HG03196 (cell line): ENCODE measurements at regions not wholly inside any gene's neighbourhood (a gene's known extent, or its start where the extent isn't known, plus 50 kb on each side); places are given as distances from the start of the nearest gene placed in this dataset.
A peak's percentile ranks its signal among the peaks of the same experiment; 100 is the strongest.

Experiments
- ATAC-seq: cut with Tn5 transposase; IDR thresholded peaks from one replicate; pipeline ENCODE4 v1.9.1; 2021; ENCODE audit not compliant: unreplicated experiment

DNA sequence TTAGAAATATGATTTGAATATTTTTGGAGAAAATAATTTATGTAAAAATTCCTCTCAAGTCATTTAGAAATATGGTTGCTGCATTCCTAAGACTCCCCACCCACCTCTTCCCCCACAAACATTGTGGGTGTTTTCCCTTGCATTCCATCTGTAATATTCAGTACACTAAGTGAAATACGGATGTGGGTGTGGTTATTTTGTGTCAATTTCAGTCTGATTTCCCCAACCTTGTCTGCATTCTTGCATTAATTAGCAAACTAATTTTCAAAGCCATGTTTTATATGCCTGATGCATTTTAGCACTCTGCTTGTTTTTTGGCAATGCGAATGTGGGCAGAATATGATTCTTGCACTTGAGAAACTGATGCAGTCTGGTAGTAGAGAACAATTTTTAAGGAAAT lies 408.3 kb upstream of the RGMA start:
- no peak for ATAC-seq

- no peak for ATAC-seq
Observed at GRCh38 chr15:93496888-93497287, 407.9 kb upstream of the RGMA start.

DNA sequence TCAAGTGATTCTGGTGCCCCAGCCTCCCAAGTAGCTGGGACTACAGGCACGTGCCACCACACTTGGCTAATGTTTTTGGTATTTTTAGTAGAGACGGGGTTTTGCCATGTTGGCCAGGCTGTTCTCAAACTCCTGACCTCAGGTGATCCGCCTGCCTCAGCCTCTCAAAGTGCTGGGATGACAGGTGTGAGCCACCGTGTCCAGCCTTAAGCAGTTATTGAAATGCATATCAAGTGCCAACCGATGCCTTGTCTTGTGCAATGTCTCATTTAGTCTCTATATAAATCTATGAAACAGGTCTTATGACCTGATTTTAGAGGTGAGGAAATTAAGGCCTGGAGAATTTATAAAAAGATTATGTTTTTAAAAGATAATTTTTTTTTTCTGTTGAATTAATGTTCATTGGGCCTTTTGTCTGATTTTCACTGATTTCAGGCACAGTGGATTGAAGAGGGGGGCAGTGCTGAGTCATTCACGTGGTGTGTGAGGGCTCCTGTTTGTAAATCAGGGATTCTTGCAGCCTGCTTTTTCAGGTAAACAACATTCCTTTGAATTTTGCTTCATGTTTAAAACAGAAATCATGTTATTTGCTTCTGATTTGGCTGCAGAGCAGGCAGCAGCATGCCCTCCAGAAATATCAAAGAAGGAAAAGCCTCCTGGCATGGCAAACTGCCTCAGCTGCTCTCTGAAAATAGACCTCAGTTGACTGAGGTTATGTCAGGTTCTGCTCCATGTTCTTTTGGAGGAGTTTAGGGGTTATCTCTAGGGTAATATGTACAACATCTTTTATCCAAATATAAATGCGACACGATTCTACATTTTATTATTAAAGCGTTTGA lies 407.0 kb upstream of the RGMA start:
- ATAC-seq: no peak

DNA sequence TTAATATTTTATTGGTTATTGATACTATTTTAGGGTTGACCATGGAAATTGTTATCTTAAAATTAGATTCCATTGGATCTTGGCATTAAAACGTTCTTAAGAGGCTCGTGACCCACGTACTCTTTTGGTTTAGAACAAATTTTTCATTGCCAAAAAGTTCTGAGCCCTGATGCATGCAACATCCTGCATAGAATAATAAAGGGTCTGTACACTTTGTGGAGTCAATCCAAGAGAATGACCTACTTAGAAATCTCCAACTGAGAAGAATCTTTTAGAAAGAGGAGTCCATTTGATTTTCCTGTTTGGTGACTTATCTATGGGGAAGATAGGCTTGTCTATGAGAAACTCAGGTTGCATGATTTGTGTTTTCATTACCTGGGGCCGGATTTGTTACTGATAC lies 404.2 kb upstream of the RGMA start:
- ATAC-seq: no peak

- no peak for ATAC-seq
Observed at GRCh38 chr15:93491291-93491690, 402.3 kb upstream of the RGMA start.

- ATAC-seq: no peak
Observed at GRCh38 chr15:93488296-93488713, 399.3 kb upstream of the RGMA start.

- ATAC-seq: no peak
Observed at GRCh38 chr15:93486407-93487117, 397.6 kb upstream of the RGMA start.

- no peak for ATAC-seq
Observed at GRCh38 chr15:93485438-93486327, 396.7 kb upstream of the RGMA start.

DNA sequence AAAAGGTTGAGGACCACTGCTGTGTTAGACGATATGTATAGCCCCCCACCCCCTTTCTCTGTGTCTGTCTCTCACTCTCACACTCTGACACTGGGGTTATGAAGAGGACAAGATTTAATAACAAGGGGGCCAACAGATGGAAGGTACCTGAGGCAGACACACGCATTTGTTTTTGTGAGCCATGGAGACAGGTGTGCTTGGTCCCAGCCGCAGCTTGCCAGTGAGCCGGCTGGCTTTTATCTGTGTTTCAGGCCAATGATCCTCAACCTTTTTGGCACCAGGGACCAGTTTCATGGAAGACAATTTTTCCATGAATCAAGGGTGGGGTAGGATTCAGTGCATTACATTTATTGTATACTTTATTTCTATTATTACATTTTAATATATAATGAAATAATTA lies 394.9 kb upstream of the RGMA start:
- ATAC-seq: no peak

GRCh38 chr15:93482731-93483130 lies 393.7 kb upstream of the RGMA start:
- ATAC-seq: no peak

DNA sequence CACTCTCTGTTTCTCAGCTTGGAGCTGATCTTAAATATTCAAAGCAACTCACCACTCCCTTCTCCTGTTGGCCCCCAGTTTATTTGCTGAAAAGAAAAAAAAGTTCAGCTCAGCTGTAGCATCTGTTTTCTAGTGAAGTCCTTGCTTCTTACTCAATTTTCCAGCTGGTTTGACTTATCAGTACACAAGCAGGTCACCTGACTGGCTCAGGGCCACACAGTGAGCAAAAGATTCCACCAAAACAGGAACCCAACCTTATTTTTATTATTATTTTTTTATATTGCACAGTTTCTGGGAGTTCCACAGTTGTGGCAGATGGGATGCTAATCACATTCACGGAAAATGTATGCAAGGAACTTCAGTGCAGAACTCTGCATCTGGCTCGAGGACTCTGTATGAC lies 390.7 kb upstream of the RGMA start:
- ATAC-seq: no peak

DNA sequence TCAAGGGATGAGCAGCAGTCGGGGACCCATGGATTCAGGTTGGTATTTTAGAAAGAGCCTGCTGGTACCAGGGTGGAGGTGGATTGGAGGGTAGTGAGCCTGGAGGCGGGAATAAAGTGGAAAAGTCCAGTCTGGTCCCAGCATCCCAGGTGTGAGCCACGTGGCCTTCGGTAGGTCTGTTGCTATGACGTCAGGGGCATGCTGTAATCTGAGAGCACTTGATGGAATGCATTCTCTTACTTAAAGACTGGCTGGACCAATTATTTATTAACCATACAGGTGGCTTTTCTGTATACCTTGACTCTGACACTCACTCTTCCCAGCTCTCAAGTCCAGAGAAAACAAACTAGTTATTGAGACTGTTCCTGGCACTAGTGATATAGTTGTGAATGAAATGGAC lies 389.9 kb upstream of the RGMA start:
- ATAC-seq: no peak

DNA sequence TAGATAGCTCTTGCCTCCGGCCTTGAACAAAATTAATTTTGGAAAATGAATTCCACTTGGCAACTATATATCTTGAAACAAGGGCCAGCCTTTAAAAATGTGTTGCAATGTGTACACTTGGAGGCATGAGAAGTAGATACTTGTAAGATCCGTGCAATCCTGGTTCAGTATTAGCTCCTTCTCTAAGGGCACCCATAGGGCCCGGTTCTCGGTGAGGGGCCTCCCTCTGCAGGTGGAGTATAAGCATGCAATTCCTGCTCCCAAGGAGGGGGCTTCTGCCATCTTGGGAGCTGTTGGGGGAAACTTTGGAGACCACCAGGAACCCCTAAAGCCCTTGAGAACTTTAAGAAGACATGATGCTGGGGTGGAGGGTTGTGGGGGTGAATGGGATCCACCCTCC lies 388.7 kb upstream of the RGMA start:
- ATAC-seq: no peak

DNA sequence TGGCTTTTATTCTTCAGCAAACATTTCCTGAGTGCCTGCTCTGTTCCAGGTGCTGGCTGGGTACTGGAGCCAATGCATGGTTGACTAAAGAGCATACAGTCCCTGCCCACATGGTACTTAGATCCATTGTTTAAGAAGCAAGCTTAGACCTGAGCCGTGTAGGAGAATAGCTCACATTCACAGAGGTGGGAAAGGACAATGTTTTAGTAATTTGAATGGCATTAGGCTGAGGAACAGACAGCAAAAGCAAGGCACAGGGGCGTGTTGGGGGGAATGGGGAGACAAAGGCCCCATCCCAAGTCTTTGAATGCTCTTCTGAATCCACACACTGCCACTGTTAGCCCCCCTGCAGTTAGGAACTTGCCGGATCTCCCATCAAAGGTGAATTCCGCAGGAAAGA lies 388.2 kb upstream of the RGMA start:
- ATAC-seq: no peak

GRCh38 chr15:93476491-93477177 lies 387.6 kb upstream of the RGMA start:
- ATAC-seq: no peak

DNA sequence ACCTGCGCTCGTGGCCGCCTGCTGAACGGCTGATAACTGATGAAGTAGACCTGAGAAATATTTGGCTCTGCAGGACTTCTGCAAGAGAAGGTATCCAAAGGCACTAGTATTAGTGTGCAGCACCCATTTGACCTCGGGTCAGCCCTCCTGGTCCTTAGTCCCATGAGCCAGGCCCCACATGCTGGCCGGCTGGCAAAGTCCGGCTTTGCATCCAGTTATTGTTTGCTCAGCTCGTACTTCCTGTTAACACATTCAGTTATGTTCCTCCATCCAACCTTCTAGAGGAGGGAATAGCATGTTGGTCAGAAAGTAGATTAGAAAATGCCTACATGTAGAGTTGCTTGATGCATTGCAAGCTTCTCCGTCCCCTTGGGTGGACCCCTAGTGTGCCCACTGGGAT lies 385.7 kb upstream of the RGMA start:
- ATAC-seq: no peak

- ATAC-seq: no peak
Observed at GRCh38 chr15:93469994-93470393, 381.0 kb upstream of the RGMA start.

DNA sequence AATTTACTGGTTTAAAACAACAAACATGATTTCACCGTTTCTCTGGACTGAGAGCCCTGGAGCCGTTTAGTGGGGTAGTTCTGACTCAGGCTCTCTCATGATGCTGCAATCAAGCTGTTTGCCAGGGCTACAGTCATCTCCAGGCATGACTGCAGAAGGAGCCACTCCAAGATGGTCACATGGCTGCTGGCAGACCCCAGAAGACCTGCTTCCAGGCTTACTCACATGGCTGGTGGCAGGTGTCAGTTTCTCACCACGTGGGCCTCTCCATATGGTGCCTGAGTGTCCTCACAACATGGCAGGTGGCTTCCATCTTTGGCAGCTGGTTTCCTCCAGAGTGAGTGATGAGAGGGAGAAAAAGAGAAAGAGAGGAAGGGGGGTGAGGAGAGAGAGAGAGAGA lies 378.3 kb upstream of the RGMA start:
- no peak for ATAC-seq

- ATAC-seq: no peak
Observed at GRCh38 chr15:93466380-93466779, 377.4 kb upstream of the RGMA start.

DNA sequence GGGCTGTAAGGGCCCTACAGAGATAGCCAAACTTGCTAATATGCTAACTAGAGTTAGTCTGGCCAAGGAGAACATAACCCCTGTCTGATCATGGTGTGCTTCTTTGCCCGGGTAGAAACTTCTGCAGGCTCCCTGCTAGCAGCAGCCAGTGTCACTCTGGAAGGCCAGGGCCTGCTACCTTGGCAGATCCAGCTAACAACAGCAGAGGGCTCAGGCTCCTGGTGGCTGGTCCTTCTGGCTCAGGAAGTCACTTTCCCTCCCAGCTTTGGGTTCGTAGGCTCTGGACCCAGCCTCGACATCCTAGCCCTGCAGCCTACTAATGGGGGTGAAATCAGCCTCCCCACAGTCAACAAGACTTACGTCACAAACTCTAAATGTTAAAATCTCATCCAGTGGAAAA lies 373.7 kb upstream of the RGMA start:
- ATAC-seq: no peak

DNA sequence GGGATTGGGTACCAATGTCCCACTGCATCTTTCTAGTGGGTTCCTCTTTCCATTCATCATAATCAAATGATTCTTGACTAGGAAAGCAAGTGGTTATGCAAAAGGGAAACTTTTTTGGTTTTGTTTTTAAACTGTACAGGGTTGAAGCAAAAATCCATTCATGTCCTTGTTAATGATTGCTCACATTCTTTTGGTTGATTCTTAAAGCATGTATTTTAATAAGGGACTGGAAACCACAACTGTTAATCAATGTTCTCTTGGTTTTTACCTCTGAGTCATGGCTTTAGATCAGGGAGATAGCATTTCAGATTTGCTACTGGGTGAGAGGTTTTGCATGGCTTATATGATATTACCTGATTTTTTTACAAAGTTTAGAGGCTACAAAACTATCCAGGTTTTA lies 371.7 kb upstream of the RGMA start:
- ATAC-seq: peak; percentile 81
